ENCODE measurements at regions not wholly inside any gene's neighbourhood (a gene's known extent, or its start where the extent isn't known, plus 50 kb on each side); places are given as distances from the start of the nearest gene placed in this dataset.

DNA sequence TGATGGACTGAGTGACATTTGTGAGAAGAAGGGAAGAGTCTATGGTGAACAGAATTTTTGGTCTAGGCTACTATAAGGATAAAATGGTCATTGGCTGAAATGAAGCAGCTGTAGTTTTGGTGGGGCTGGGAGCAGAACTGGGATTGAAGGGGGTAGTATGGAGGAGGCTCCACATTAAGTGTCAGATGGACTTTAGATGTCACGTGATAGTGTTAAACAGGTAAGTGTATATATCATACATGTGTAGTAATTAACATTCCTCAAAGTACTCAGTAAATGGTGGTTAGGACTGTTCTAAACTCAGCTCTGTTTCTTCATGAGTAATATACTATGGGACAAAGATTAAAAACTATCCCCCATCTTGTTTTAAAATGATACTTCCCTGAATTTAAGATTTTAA, 947.9 kb downstream of the PDHA2 start:
- TF ChIP-seq SNAI2 (CRISPR knock-in tag; IDR thresholded peaks at IDR 0.05), result no peak
- no peak for TF ChIP-seq ESRRG (CRISPR knock-in tag; IDR thresholded peaks at IDR 0.05)
- no peak for TF ChIP-seq TCF4 (CRISPR knock-in tag; IDR thresholded peaks at IDR 0.05; ENCODE audit: borderline replicate concordance)
- TF ChIP-seq ZC3H10 (CRISPR knock-in tag; IDR thresholded peaks at IDR 0.05), result no peak
- TF ChIP-seq, protein P1, sequence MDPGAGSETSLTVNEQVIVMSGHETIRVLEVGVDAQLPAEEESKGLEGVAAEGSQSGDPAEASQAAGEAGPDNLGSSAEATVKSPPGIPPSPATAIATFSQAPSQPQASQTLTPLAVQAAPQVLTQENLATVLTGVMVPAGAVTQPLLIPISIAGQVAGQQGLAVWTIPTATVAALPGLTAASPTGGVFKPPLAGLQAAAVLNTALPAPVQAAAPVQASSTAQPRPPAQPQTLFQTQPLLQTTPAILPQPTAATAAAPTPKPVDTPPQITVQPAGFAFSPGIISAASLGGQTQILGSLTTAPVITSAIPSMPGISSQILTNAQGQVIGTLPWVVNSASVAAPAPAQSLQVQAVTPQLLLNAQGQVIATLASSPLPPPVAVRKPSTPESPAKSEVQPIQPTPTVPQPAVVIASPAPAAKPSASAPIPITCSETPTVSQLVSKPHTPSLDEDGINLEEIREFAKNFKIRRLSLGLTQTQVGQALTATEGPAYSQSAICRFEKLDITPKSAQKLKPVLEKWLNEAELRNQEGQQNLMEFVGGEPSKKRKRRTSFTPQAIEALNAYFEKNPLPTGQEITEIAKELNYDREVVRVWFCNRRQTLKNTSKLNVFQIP (CRISPR knock-in tag; IDR thresholded peaks at IDR 0.05; ENCODE audit: borderline replicate concordance, low read depth), result no peak
- TF ChIP-seq ZNF8 (CRISPR knock-in tag; IDR thresholded peaks at IDR 0.05), result no peak
- no peak for TF ChIP-seq ZNF70 (CRISPR knock-in tag; IDR thresholded peaks at IDR 0.05)
- no peak for TF ChIP-seq ARNTL (CRISPR knock-in tag; IDR thresholded peaks at IDR 0.05; ENCODE audit: borderline replicate concordance, low read depth)
- TF ChIP-seq RARB (CRISPR knock-in tag; IDR thresholded peaks at IDR 0.05), result no peak
- TF ChIP-seq, protein P2, sequence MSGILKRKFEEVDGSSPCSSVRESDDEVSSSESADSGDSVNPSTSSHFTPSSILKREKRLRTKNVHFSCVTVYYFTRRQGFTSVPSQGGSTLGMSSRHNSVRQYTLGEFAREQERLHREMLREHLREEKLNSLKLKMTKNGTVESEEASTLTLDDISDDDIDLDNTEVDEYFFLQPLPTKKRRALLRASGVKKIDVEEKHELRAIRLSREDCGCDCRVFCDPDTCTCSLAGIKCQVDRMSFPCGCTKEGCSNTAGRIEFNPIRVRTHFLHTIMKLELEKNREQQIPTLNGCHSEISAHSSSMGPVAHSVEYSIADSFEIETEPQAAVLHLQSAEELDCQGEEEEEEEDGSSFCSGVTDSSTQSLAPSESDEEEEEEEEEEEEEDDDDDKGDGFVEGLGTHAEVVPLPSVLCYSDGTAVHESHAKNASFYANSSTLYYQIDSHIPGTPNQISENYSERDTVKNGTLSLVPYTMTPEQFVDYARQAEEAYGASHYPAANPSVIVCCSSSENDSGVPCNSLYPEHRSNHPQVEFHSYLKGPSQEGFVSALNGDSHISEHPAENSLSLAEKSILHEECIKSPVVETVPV (CRISPR knock-in tag; IDR thresholded peaks at IDR 0.05), result no peak
- TF ChIP-seq, protein P3, sequence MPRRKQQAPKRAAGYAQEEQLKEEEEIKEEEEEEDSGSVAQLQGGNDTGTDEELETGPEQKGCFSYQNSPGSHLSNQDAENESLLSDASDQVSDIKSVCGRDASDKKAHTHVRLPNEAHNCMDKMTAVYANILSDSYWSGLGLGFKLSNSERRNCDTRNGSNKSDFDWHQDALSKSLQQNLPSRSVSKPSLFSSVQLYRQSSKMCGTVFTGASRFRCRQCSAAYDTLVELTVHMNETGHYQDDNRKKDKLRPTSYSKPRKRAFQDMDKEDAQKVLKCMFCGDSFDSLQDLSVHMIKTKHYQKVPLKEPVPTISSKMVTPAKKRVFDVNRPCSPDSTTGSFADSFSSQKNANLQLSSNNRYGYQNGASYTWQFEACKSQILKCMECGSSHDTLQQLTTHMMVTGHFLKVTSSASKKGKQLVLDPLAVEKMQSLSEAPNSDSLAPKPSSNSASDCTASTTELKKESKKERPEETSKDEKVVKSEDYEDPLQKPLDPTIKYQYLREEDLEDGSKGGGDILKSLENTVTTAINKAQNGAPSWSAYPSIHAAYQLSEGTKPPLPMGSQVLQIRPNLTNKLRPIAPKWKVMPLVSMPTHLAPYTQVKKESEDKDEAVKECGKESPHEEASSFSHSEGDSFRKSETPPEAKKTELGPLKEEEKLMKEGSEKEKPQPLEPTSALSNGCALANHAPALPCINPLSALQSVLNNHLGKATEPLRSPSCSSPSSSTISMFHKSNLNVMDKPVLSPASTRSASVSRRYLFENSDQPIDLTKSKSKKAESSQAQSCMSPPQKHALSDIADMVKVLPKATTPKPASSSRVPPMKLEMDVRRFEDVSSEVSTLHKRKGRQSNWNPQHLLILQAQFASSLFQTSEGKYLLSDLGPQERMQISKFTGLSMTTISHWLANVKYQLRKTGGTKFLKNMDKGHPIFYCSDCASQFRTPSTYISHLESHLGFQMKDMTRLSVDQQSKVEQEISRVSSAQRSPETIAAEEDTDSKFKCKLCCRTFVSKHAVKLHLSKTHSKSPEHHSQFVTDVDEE (CRISPR knock-in tag; IDR thresholded peaks at IDR 0.05), result no peak
- TF ChIP-seq, protein P4, sequence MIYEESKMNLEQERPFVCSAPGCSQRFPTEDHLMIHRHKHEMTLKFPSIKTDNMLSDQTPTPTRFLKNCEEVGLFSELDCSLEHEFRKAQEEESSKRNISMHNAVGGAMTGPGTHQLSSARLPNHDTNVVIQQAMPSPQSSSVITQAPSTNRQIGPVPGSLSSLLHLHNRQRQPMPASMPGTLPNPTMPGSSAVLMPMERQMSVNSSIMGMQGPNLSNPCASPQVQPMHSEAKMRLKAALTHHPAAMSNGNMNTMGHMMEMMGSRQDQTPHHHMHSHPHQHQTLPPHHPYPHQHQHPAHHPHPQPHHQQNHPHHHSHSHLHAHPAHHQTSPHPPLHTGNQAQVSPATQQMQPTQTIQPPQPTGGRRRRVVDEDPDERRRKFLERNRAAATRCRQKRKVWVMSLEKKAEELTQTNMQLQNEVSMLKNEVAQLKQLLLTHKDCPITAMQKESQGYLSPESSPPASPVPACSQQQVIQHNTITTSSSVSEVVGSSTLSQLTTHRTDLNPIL (CRISPR knock-in tag; IDR thresholded peaks at IDR 0.05; ENCODE audit: low read depth), result no peak
- TF ChIP-seq GLIS3 (CRISPR knock-in tag; IDR thresholded peaks at IDR 0.05), result no peak
- TF ChIP-seq ZFP3 (CRISPR knock-in tag; IDR thresholded peaks at IDR 0.05), result no peak
- no peak for TF ChIP-seq PPARA (CRISPR knock-in tag; IDR thresholded peaks at IDR 0.05; ENCODE audit: borderline replicate concordance)
- no peak for TF ChIP-seq TOX (CRISPR knock-in tag; IDR thresholded peaks at IDR 0.05; ENCODE audit: borderline replicate concordance)
- no peak for ATAC-seq

DNA sequence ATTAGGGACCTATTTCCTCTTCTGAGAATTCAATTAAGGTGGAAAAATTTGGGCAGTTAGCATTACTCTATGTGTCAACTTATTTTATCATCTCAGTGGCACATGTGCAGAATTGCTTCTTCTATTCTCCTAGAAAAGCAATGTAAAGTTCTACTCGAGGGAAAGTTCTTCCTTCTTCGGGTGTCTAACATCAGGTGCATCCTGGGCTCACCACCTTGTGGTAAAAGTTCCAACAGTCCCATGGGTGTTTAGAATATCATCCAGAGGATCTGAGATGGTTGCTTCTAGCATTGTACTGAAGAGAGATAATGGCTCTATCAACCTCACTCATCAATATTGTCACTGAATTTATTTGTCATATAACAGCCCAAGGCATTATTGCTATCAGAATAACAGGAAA, 969.7 kb downstream of the PDHA2 start:
- ATAC-seq, result no peak
- TF ChIP-seq OSR1 (CRISPR knock-in tag; IDR thresholded peaks at IDR 0.05) (no peak), ZNF70 (CRISPR knock-in tag; IDR thresholded peaks at IDR 0.05) (no peak)
- TF ChIP-seq, protein P5, sequence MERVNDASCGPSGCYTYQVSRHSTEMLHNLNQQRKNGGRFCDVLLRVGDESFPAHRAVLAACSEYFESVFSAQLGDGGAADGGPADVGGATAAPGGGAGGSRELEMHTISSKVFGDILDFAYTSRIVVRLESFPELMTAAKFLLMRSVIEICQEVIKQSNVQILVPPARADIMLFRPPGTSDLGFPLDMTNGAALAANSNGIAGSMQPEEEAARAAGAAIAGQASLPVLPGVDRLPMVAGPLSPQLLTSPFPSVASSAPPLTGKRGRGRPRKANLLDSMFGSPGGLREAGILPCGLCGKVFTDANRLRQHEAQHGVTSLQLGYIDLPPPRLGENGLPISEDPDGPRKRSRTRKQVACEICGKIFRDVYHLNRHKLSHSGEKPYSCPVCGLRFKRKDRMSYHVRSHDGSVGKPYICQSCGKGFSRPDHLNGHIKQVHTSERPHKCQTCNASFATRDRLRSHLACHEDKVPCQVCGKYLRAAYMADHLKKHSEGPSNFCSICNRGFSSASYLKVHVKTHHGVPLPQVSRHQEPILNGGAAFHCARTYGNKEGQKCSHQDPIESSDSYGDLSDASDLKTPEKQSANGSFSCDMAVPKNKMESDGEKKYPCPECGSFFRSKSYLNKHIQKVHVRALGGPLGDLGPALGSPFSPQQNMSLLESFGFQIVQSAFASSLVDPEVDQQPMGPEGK (CRISPR knock-in tag; IDR thresholded peaks at IDR 0.05; ENCODE audit: borderline replicate concordance), result no peak
- TF ChIP-seq, protein P2 (CRISPR knock-in tag; IDR thresholded peaks at IDR 0.05), result no peak
- TF ChIP-seq, protein P3 (CRISPR knock-in tag; IDR thresholded peaks at IDR 0.05), result no peak
